HepG2 (cell line): ENCODE measurements at regions not wholly inside any gene's neighbourhood (a gene's known extent, or its start where the extent isn't known, plus 50 kb on each side); places are given as distances from the start of the nearest gene placed in this dataset.

Experiments
- ATAC-seq: fragments of 200-7000 bp; cut with Tn5 transposase; 3 replicates; pipeline ENCODE4 v1.9.1; 2020; ENCODE audit warnings: mild to moderate bottlenecking, moderate library complexity
- BruUV-seq: library from RNA; stranded (reverse); fragments of 400-500 nt; replicated peaks from 2 replicates; lab custom pipeline; 2021; lab: Mats Ljungman, UMichigan
- CTCF ChIA-PET: fragments of 300-600 bp; formaldehyde crosslinking; extraction: SDS; loops from one replicate; lab custom pipeline; 2021; ENCODE audit warnings: low total read pairs, inconsistent platforms, low intra/inter-chr PET ratio; lab: Yijun Ruan, JAX
- POLR2A ChIA-PET: fragments of 350-600 bp; sonication (Branson Sonifier 250); formaldehyde crosslinking; loops from one replicate; lab custom pipeline; 2020; ENCODE audit warnings: antibody characterized with exemption, inconsistent platforms; lab: Yijun Ruan, JAX
- DNase-seq: peaks from one replicate; pipeline ENCODE4 v3.0.0-alpha.2; 2015; ENCODE audit warnings: low spot score
- FAIRE-seq: peaks from 3 replicates; lab custom pipeline; 2011; peaks lifted over from hg19 to GRCh38; lab: Jason Lieb, UNC
- H2AFZ ChIP-seq: one replicate; pipeline ENCODE4 v1.6.1; 2011; ENCODE audit warnings: low read length, inconsistent platforms
- H3K27ac ChIP-seq: fragments of 300-600 bp; 3 replicates; pipeline ENCODE4 v1.8.0; 2011; ENCODE audit warnings: mixed run types, mild to moderate bottlenecking, mixed read lengths, low read length, inconsistent platforms; ENCODE audit not compliant: insufficient read depth; ENCODE audit errors: extremely low read length
- H3K27me3 ChIP-seq, 2 experiments: fragments of 200-600 bp in 1 of 2; 2 replicates in 1 of 2; 3 replicates in 1 of 2; pipeline versions ENCODE4 v1.6.0 to v1.8.0; 2011; ENCODE audit warnings: low read length in 2 of 2, mild to moderate bottlenecking in 2 of 2, moderate library complexity in 2 of 2, inconsistent platforms in 1 of 2; ENCODE audit not compliant: insufficient read depth in 2 of 2, control insufficient read depth in 1 of 2
- H3K36me3 ChIP-seq, 2 experiments: fragments of 200-600 bp in 1 of 2; replicated peaks in 1 of 2; 2 replicates in 1 of 2; 3 replicates in 1 of 2; pipeline versions ENCODE4 v1.5.1 to v1.8.0; 2011; ENCODE audit warnings: low read length in 2 of 2, inconsistent platforms in 1 of 2; ENCODE audit not compliant: insufficient read depth in 2 of 2, control insufficient read depth in 1 of 2
- H3K4me1 ChIP-seq: 2 replicates; pipeline ENCODE4 v1.5.1; 2012; ENCODE audit warnings: low read length, inconsistent platforms; ENCODE audit not compliant: insufficient read depth
- H3K4me2 ChIP-seq: 2 replicates; pipeline ENCODE4 v1.6.0; 2011; ENCODE audit warnings: low read depth, low read length, inconsistent platforms
- H3K4me3 ChIP-seq, 3 experiments: fragments of 200-600 bp in 1 of 3; sonication (generic), shearing (Covaris generic) in 1 of 3; replicated peaks in 1 of 3; 2 replicates each; pipeline ENCODE4 v1.5.1; 2011 to 2016; ENCODE audit warnings: low read length in 3 of 3, inconsistent platforms in 2 of 3, low read depth in 2 of 3, mild to moderate bottlenecking in 2 of 3, control low read depth in 1 of 3, mixed read lengths in 1 of 3; ENCODE audit not compliant: insufficient read depth in 1 of 3
- H3K79me2 ChIP-seq: one replicate; pipeline ENCODE4 v1.6.1; 2011; ENCODE audit warnings: low read length, inconsistent platforms; ENCODE audit not compliant: insufficient read depth
- H3K9ac ChIP-seq: 2 replicates; pipeline ENCODE4 v1.6.0; 2011; ENCODE audit warnings: mild to moderate bottlenecking, low read depth, low read length, inconsistent platforms; ENCODE audit not compliant: insufficient read depth
- H3K9me3 ChIP-seq: 2 replicates; pipeline ENCODE4 v1.5.1; 2012; ENCODE audit warnings: mild to moderate bottlenecking, low read length
- H4K20me1 ChIP-seq: 2 replicates; pipeline ENCODE4 v1.6.0; 2011; ENCODE audit warnings: inconsistent platforms, mild to moderate bottlenecking, low read length, moderate library complexity; ENCODE audit not compliant: insufficient read depth
- CEBPB ChIP-seq: IDR thresholded peaks from 2 replicates; pipeline ENCODE4 v1.6.1; 2011; ENCODE audit warnings: low read depth, low read length, improper control_type of control experiment, borderline replicate concordance
- HOXA5 ChIP-seq: sonication (generic); formaldehyde crosslinking; IDR thresholded peaks from 2 replicates; pipeline ENCODE4 v1.4.0; 2020; ENCODE audit warnings: missing genetic modification reagents
- YY1 ChIP-seq: IDR thresholded peaks from 2 replicates; pipeline ENCODE4 v1.6.1; 2011; ENCODE audit warnings: low read length, low read depth, moderate library complexity, mild to moderate bottlenecking; ENCODE audit not compliant: insufficient read depth, insufficient replicate concordance
- ZNF326 ChIP-seq: sonication (generic); formaldehyde crosslinking; IDR thresholded peaks from 2 replicates; pipeline ENCODE4 v1.4.0; 2020; ENCODE audit warnings: missing genetic modification reagents, borderline replicate concordance
- ZNF432 ChIP-seq: sonication (generic); formaldehyde crosslinking; IDR thresholded peaks from 2 replicates; pipeline ENCODE4 v1.5.0; 2020; ENCODE audit warnings: missing genetic modification reagents, mild to moderate bottlenecking, borderline replicate concordance
- ZNF713 ChIP-seq: sonication (generic); formaldehyde crosslinking; IDR thresholded peaks from 2 replicates; pipeline ENCODE4 v1.4.0; 2020; ENCODE audit warnings: mild to moderate bottlenecking, missing genetic modification reagents
- ZNF850 ChIP-seq: sonication (generic); formaldehyde crosslinking; conservative IDR thresholded peaks from 2 replicates; pipeline ENCODE4 v1.9.0; 2021; ENCODE audit warnings: mild to moderate bottlenecking, missing genetic modification reagents
- WGBS: methylation state at CpG from one replicate; pipeline ENCODE4 v1.1.6; 2017; ENCODE audit warnings: low lambda C conversion rate; 5-methylcytosine and 5-hydroxymethylcytosine counted together
- in situ Hi-C: cut with HindIII; loops from 2 replicates; pipeline ENCODE4 v1.10.0; 2017; ENCODE audit warnings: low pct_unique_long_range_greater_than_20kb; ENCODE audit not compliant: extremely low pct_ligation_motif_present
- intact Hi-C: fragments of 100-400 bp; cut with micrococcal nuclease; formaldehyde crosslinking; loops from one replicate; pipeline ENCODE4 v1.10.0; 2022; ENCODE audit not compliant: unreplicated experiment
- TF ChIP-seq, protein P1 (sequence below): sonication (generic); formaldehyde crosslinking; IDR thresholded peaks from 2 replicates; pipeline ENCODE4 v1.8.1; 2023; ENCODE audit warnings: mild to moderate bottlenecking, missing genetic modification reagents
- TF ChIP-seq, protein P2 (sequence below): sonication (generic); formaldehyde crosslinking; IDR thresholded peaks from 2 replicates; pipeline ENCODE4 v1.5.0; 2020; ENCODE audit warnings: mild to moderate bottlenecking, missing genetic modification reagents, borderline replicate concordance

DNA sequence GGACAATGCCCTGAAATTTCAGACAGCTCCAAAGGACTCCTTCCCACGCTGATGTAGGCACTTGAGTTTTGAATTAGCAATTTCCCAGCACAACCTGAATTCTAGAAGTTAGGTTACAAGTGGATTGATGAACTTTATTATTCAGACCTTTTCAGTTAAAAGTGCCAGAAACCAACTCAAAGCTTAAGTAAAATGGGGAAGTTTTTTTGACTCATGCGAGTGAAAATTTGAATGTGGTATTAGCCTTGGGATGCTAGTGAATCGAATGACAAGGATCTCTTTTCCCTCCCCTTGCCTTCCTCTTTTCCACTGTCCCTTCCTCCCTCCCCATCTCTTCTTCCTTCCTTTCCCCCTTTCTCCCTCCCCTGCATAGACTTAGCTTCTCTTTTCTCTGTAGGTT lies 295.1 kb upstream of the PROK2 start:
- BruUV-seq, result no TSS peak
- no peak for FAIRE-seq
- no peak overlapping the region for H2AFZ ChIP-seq
- H3K27ac ChIP-seq, result no peak overlapping the region
- H3K27me3 ChIP-seq, result no peaks in the 10 kb centered on the region
- DNase-seq, result no peak
- ChIA-PET POLR2A (no interaction called here), CTCF (no interaction called here)
- no peak overlapping the region for H3K4me3 ChIP-seq
- no peak for TF ChIP-seq ZNF432 (CRISPR knock-in tag)
- no peak for TF ChIP-seq CEBPB
- TF ChIP-seq ZNF713 (CRISPR knock-in tag), result no peak
- TF ChIP-seq ZNF850 (CRISPR knock-in tag), result no peak
- H4K20me1 ChIP-seq, result no peaks in the 10 kb centered on the region
- H3K79me2 ChIP-seq, result no peaks in the 10 kb centered on the region
- in situ Hi-C loops (no loop called here), intact Hi-C loops (no loop called here)
- no peak overlapping the region for H3K4me2 ChIP-seq
- ATAC-seq, result no peak
- H3K9me3 ChIP-seq, result peaks cover 11% of the 10 kb centered on the region
- WGBS, result 47% methylated on average over 3 of the region's 3 CpGs
- no peaks in the 10 kb centered on the region for H3K36me3 ChIP-seq
- H3K4me1 ChIP-seq, result peaks cover 11% of the 10 kb centered on the region
- H3K9ac ChIP-seq, result no peak overlapping the region

DNA sequence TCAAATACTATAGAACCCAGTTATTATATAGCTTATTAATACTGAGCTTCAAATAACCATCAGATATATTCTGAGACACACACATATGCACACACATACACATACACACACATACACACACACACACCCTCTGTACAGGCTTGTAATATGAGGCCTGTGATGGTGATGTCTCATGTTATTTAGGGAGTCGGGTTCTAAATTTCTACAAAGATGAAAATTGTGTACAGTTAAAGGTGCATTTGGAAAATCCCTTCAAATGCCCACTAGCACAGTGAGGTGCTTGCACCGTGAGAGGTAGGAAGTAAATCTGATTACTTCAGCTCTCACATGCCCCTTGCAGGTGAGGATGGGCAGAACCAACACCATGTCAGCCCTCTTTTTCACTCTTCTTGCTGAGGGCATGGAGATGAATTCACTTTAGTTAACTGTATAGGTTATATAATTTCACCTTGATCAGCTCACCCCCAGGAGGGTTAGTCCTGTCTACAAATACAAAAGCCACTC lies 294.5 kb upstream of the PROK2 start:
- no peak for DNase-seq
- intact Hi-C loops, result no loop called here
- no TSS peak for BruUV-seq
- H3K4me2 ChIP-seq, result no peak overlapping the region
- ChIA-PET CTCF (no interaction called here), POLR2A (no interaction called here)
- no peaks in the 10 kb centered on the region for H3K27me3 ChIP-seq
- peaks cover 15% of the 10 kb centered on the region for H3K9me3 ChIP-seq
- no peaks in the 10 kb centered on the region for H3K79me2 ChIP-seq
- no peak overlapping the region for H3K4me3 ChIP-seq
- H4K20me1 ChIP-seq, result no peaks in the 10 kb centered on the region
- H3K36me3 ChIP-seq, result no peaks in the 10 kb centered on the region
- no peak for ATAC-seq
- H3K27ac ChIP-seq, result no peak overlapping the region
- no peak overlapping the region for H3K9ac ChIP-seq
- in situ Hi-C loops, result no loop called here
- 18% methylated on average over 2 of the region's 2 CpGs for WGBS
- H2AFZ ChIP-seq, result no peak overlapping the region
- no peak for FAIRE-seq
- peaks cover 11% of the 10 kb centered on the region for H3K4me1 ChIP-seq
- TF ChIP-seq ZNF326 (CRISPR knock-in tag) (no peak), YY1 (no peak), HOXA5 (no peak)
- TF ChIP-seq, protein P1, sequence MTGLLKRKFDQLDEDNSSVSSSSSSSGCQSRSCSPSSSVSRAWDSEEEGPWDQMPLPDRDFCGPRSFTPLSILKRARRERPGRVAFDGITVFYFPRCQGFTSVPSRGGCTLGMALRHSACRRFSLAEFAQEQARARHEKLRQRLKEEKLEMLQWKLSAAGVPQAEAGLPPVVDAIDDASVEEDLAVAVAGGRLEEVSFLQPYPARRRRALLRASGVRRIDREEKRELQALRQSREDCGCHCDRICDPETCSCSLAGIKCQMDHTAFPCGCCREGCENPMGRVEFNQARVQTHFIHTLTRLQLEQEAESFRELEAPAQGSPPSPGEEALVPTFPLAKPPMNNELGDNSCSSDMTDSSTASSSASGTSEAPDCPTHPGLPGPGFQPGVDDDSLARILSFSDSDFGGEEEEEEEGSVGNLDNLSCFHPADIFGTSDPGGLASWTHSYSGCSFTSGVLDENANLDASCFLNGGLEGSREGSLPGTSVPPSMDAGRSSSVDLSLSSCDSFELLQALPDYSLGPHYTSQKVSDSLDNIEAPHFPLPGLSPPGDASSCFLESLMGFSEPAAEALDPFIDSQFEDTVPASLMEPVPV (CRISPR knock-in tag), result no peak
- TF ChIP-seq, protein P2, sequence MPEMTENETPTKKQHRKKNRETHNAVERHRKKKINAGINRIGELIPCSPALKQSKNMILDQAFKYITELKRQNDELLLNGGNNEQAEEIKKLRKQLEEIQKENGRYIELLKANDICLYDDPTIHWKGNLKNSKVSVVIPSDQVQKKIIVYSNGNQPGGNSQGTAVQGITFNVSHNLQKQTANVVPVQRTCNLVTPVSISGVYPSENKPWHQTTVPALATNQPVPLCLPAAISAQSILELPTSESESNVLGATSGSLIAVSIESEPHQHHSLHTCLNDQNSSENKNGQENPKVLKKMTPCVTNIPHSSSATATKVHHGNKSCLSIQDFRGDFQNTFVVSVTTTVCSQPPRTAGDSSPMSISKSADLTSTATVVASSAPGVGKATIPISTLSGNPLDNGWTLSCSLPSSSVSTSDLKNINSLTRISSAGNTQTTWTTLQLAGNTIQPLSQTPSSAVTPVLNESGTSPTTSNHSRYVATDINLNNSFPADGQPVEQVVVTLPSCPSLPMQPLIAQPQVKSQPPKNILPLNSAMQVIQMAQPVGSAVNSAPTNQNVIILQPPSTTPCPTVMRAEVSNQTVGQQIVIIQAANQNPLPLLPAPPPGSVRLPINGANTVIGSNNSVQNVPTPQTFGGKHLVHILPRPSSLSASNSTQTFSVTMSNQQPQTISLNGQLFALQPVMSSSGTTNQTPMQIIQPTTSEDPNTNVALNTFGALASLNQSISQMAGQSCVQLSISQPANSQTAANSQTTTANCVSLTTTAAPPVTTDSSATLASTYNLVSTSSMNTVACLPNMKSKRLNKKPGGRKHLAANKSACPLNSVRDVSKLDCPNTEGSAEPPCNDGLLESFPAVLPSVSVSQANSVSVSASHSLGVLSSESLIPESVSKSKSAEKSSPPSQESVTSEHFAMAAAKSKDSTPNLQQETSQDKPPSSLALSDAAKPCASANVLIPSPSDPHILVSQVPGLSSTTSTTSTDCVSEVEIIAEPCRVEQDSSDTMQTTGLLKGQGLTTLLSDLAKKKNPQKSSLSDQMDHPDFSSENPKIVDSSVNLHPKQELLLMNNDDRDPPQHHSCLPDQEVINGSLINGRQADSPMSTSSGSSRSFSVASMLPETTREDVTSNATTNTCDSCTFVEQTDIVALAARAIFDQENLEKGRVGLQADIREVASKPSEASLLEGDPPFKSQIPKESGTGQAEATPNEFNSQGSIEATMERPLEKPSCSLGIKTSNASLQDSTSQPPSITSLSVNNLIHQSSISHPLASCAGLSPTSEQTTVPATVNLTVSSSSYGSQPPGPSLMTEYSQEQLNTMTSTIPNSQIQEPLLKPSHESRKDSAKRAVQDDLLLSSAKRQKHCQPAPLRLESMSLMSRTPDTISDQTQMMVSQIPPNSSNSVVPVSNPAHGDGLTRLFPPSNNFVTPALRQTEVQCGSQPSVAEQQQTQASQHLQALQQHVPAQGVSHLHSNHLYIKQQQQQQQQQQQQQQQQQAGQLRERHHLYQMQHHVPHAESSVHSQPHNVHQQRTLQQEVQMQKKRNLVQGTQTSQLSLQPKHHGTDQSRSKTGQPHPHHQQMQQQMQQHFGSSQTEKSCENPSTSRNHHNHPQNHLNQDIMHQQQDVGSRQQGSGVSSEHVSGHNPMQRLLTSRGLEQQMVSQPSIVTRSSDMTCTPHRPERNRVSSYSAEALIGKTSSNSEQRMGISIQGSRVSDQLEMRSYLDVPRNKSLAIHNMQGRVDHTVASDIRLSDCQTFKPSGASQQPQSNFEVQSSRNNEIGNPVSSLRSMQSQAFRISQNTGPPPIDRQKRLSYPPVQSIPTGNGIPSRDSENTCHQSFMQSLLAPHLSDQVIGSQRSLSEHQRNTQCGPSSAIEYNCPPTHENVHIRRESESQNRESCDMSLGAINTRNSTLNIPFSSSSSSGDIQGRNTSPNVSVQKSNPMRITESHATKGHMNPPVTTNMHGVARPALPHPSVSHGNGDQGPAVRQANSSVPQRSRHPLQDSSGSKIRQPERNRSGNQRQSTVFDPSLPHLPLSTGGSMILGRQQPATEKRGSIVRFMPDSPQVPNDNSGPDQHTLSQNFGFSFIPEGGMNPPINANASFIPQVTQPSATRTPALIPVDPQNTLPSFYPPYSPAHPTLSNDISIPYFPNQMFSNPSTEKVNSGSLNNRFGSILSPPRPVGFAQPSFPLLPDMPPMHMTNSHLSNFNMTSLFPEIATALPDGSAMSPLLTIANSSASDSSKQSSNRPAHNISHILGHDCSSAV (CRISPR knock-in tag), result no peak
